ENCODE measurements at regions not wholly inside any gene's neighbourhood (a gene's known extent, or its start where the extent isn't known, plus 50 kb on each side); places are given as distances from the start of the nearest gene placed in this dataset.

GRCh38 chr4:15318621-15319348 lies 109.0 kb upstream of the C1QTNF7 start:
- no peak overlapping the region for H3K4me3 ChIP-seq (ENCODE audit: low read depth in 1 of 3, low read length in 3 of 3)
- no peaks in the 10 kb centered on the region for H3K4me1 ChIP-seq (ENCODE audit: control insufficient read depth in 3 of 3, insufficient read depth in 2 of 3, low read depth in 1 of 3, low read length in 2 of 3)
- no peak for DNase-seq
- FAIRE-seq, result no peak
- H3K36me3 ChIP-seq (ENCODE audit: control insufficient read depth in 3 of 3, insufficient read depth in 2 of 3, low read depth in 1 of 3, low read length in 3 of 3), result no peaks in the 10 kb centered on the region
- no peak overlapping the region for H3K27ac ChIP-seq (ENCODE audit: low read depth in 1 of 3, low read length in 2 of 3)
- H3K9me3 ChIP-seq (ENCODE audit: control insufficient read depth in 2 of 2, insufficient read depth in 1 of 2, low read depth in 1 of 2, low read length in 1 of 2), result no peaks in the 10 kb centered on the region
- no peaks in the 10 kb centered on the region for H3K27me3 ChIP-seq (ENCODE audit: control insufficient read depth in 3 of 3, insufficient read depth in 3 of 3, low read length in 3 of 3)
- WGBS, 3 donors, result 70 to 87% (median 70%) methylated on average over 4 of the region's 4 CpGs

GRCh38 chr4:15320121-15320678 lies 107.6 kb upstream of the C1QTNF7 start:
- Histone ChIP-seq H3K9me3 (ENCODE audit: control insufficient read depth in 2 of 2, insufficient read depth in 1 of 2, low read depth in 1 of 2, low read length in 1 of 2) (no peaks in the 10 kb centered on the region), H3K27me3 (ENCODE audit: control insufficient read depth in 3 of 3, insufficient read depth in 3 of 3, low read length in 3 of 3) (no peaks in the 10 kb centered on the region), H3K4me3 (ENCODE audit: low read depth in 1 of 3, low read length in 3 of 3) (no peak overlapping the region), H3K4me1 (ENCODE audit: control insufficient read depth in 3 of 3, insufficient read depth in 2 of 3, low read depth in 1 of 3, low read length in 2 of 3) (no peaks in the 10 kb centered on the region), H3K27ac (ENCODE audit: low read depth in 1 of 3, low read length in 2 of 3) (no peak overlapping the region), H3K36me3 (ENCODE audit: control insufficient read depth in 3 of 3, insufficient read depth in 2 of 3, low read depth in 1 of 3, low read length in 3 of 3) (no peaks in the 10 kb centered on the region)
- FAIRE-seq, result no peak
- no peak for DNase-seq
- WGBS, 3 donors, result 15 to 47% (median 17%) methylated on average over 1 of the region's 1 CpG

GRCh38 chr4:15322006-15322405 lies 105.8 kb upstream of the C1QTNF7 start:
- FAIRE-seq, result no peak
- H3K9me3 ChIP-seq (ENCODE audit: control insufficient read depth in 2 of 2, insufficient read depth in 1 of 2, low read depth in 1 of 2, low read length in 1 of 2), result peaks cover 0 to 3% of the 10 kb centered on the region in 2 donors
- 45 to 74% (median 47%) methylated on average over 3 of the region's 3 CpGs for WGBS, 3 donors

GRCh38 chr4:15325987-15326386 lies 101.8 kb upstream of the C1QTNF7 start:
- Histone ChIP-seq H3K36me3 (ENCODE audit: control insufficient read depth in 3 of 3, insufficient read depth in 2 of 3, low read depth in 1 of 3, low read length in 3 of 3) (no peaks in the 10 kb centered on the region), H3K4me1 (ENCODE audit: control insufficient read depth in 3 of 3, insufficient read depth in 2 of 3, low read depth in 1 of 3, low read length in 2 of 3) (no peaks in the 10 kb centered on the region), H3K4me3 (ENCODE audit: low read depth in 1 of 3, low read length in 3 of 3) (no peak overlapping the region), H3K27ac (ENCODE audit: low read depth in 1 of 3, low read length in 2 of 3) (no peak overlapping the region), H3K27me3 (ENCODE audit: control insufficient read depth in 3 of 3, insufficient read depth in 3 of 3, low read length in 3 of 3) (no peaks in the 10 kb centered on the region), H3K9me3 (ENCODE audit: control insufficient read depth in 2 of 2, insufficient read depth in 1 of 2, low read depth in 1 of 2, low read length in 1 of 2) (peaks cover 0 to 3% of the 10 kb centered on the region in 2 donors)
- WGBS, 3 donors, result 11 to 57% (median 32%) methylated on average over 5 of the region's 5 CpGs
- FAIRE-seq, result no peak
- peak in 1 of 2 donors; percentile 51 for DNase-seq

More at GRCh38 chr4:15322006-15322405, 105.8 kb upstream of the C1QTNF7 start:
- DNase-seq, result no peak
- Histone ChIP-seq H3K27ac (ENCODE audit: low read depth in 1 of 3, low read length in 2 of 3) (no peak overlapping the region), H3K4me3 (ENCODE audit: low read depth in 1 of 3, low read length in 3 of 3) (no peak overlapping the region), H3K36me3 (ENCODE audit: control insufficient read depth in 3 of 3, insufficient read depth in 2 of 3, low read depth in 1 of 3, low read length in 3 of 3) (no peaks in the 10 kb centered on the region), H3K4me1 (ENCODE audit: control insufficient read depth in 3 of 3, insufficient read depth in 2 of 3, low read depth in 1 of 3, low read length in 2 of 3) (no peaks in the 10 kb centered on the region), H3K27me3 (ENCODE audit: control insufficient read depth in 3 of 3, insufficient read depth in 3 of 3, low read length in 3 of 3) (no peaks in the 10 kb centered on the region)

- 65 to 78% (median 74%) methylated on average over 7 of the region's 7 CpGs for WGBS, 3 donors
- H3K36me3 ChIP-seq (ENCODE audit: control insufficient read depth in 3 of 3, insufficient read depth in 2 of 3, low read depth in 1 of 3, low read length in 3 of 3), result no peaks in the 10 kb centered on the region
- H3K27me3 ChIP-seq (ENCODE audit: control insufficient read depth in 3 of 3, insufficient read depth in 3 of 3, low read length in 3 of 3), result no peaks in the 10 kb centered on the region
- no peak overlapping the region for H3K27ac ChIP-seq (ENCODE audit: low read depth in 1 of 3, low read length in 2 of 3)
- FAIRE-seq (no peak), DNase-seq (no peak)
- peaks cover 0 to 3% of the 10 kb centered on the region in 2 donors for H3K9me3 ChIP-seq (ENCODE audit: control insufficient read depth in 2 of 2, insufficient read depth in 1 of 2, low read depth in 1 of 2, low read length in 1 of 2)
- H3K4me3 ChIP-seq (ENCODE audit: low read depth in 1 of 3, low read length in 3 of 3), result no peak overlapping the region
- no peaks in the 10 kb centered on the region for H3K4me1 ChIP-seq (ENCODE audit: control insufficient read depth in 3 of 3, insufficient read depth in 2 of 3, low read depth in 1 of 3, low read length in 2 of 3)
Observed at GRCh38 chr4:15327311-15328298, 100.2 kb upstream of the C1QTNF7 start.

GRCh38 chr4:15331930-15332329 lies 95.9 kb upstream of the C1QTNF7 start:
- FAIRE-seq (no peak), DNase-seq (no peak)
- H3K27ac ChIP-seq (ENCODE audit: low read depth in 1 of 3, low read length in 2 of 3), result no peak overlapping the region
- 64 to 72% (median 71%) methylated on average over 3 of the region's 3 CpGs for WGBS, 3 donors
- no peaks in the 10 kb centered on the region for H3K4me1 ChIP-seq (ENCODE audit: control insufficient read depth in 3 of 3, insufficient read depth in 2 of 3, low read depth in 1 of 3, low read length in 2 of 3)
- H3K4me3 ChIP-seq (ENCODE audit: low read depth in 1 of 3, low read length in 3 of 3), result no peak overlapping the region
- H3K36me3 ChIP-seq (ENCODE audit: control insufficient read depth in 3 of 3, insufficient read depth in 2 of 3, low read depth in 1 of 3, low read length in 3 of 3), result no peaks in the 10 kb centered on the region
- H3K9me3 ChIP-seq (ENCODE audit: control insufficient read depth in 2 of 2, insufficient read depth in 1 of 2, low read depth in 1 of 2, low read length in 1 of 2), result no peaks in the 10 kb centered on the region
- no peaks in the 10 kb centered on the region for H3K27me3 ChIP-seq (ENCODE audit: control insufficient read depth in 3 of 3, insufficient read depth in 3 of 3, low read length in 3 of 3)

GRCh38 chr4:15332377-15332776 lies 95.5 kb upstream of the C1QTNF7 start:
- H3K4me1 ChIP-seq (ENCODE audit: control insufficient read depth in 3 of 3, insufficient read depth in 2 of 3, low read depth in 1 of 3, low read length in 2 of 3), result no peaks in the 10 kb centered on the region
- no peaks in the 10 kb centered on the region for H3K9me3 ChIP-seq (ENCODE audit: control insufficient read depth in 2 of 2, insufficient read depth in 1 of 2, low read depth in 1 of 2, low read length in 1 of 2)
- H3K27me3 ChIP-seq (ENCODE audit: control insufficient read depth in 3 of 3, insufficient read depth in 3 of 3, low read length in 3 of 3), result no peaks in the 10 kb centered on the region
- H3K36me3 ChIP-seq (ENCODE audit: control insufficient read depth in 3 of 3, insufficient read depth in 2 of 3, low read depth in 1 of 3, low read length in 3 of 3), result no peaks in the 10 kb centered on the region
- H3K27ac ChIP-seq (ENCODE audit: low read depth in 1 of 3, low read length in 2 of 3), result no peak overlapping the region
- FAIRE-seq (no peak), DNase-seq (no peak)
- 81 to 84% (median 82%) methylated on average over 4 of the region's 4 CpGs for WGBS, 3 donors
- H3K4me3 ChIP-seq (ENCODE audit: low read depth in 1 of 3, low read length in 3 of 3), result no peak overlapping the region
